ENCODE measurements at regions not wholly inside any gene's neighbourhood (a gene's known extent, or its start where the extent isn't known, plus 50 kb on each side); places are given as distances from the start of the nearest gene placed in this dataset.
A peak's percentile ranks its signal among the peaks of the same experiment; 100 is the strongest.

- H3K4me3 ChIP-seq (ENCODE audit: low read length): no peak overlapping the region
- DNase-seq (ENCODE audit: low read depth): no peak
Observed at GRCh38 chr11:69380451-69380901, 86.5 kb downstream of the MYEOV start.

GRCh38 chr11:69380921-69381581 lies 87.1 kb downstream of the MYEOV start:
- no peak for DNase-seq (ENCODE audit: low read depth)
- H3K4me3 ChIP-seq (ENCODE audit: low read length): no peak overlapping the region
- TF ChIP-seq, protein P1, sequence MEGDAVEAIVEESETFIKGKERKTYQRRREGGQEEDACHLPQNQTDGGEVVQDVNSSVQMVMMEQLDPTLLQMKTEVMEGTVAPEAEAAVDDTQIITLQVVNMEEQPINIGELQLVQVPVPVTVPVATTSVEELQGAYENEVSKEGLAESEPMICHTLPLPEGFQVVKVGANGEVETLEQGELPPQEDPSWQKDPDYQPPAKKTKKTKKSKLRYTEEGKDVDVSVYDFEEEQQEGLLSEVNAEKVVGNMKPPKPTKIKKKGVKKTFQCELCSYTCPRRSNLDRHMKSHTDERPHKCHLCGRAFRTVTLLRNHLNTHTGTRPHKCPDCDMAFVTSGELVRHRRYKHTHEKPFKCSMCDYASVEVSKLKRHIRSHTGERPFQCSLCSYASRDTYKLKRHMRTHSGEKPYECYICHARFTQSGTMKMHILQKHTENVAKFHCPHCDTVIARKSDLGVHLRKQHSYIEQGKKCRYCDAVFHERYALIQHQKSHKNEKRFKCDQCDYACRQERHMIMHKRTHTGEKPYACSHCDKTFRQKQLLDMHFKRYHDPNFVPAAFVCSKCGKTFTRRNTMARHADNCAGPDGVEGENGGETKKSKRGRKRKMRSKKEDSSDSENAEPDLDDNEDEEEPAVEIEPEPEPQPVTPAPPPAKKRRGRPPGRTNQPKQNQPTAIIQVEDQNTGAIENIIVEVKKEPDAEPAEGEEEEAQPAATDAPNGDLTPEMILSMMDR (IDR thresholded peaks at IDR 0.05; ENCODE audit: insufficient read depth, low read depth, low read length, missing control alignments): no peak

More at GRCh38 chr11:69380451-69380901, 86.5 kb downstream of the MYEOV start:
- TF ChIP-seq, protein P1 (IDR thresholded peaks at IDR 0.05; ENCODE audit: insufficient read depth, low read depth, low read length, missing control alignments): no peak

- no peak overlapping the region for H3K4me3 ChIP-seq (ENCODE audit: low read length)
- DNase-seq (ENCODE audit: low read depth): no peak
- TF ChIP-seq, protein P1 (IDR thresholded peaks at IDR 0.05; ENCODE audit: insufficient read depth, low read depth, low read length, missing control alignments): no peak
Observed at GRCh38 chr11:69381681-69382130, 87.8 kb downstream of the MYEOV start.

DNA sequence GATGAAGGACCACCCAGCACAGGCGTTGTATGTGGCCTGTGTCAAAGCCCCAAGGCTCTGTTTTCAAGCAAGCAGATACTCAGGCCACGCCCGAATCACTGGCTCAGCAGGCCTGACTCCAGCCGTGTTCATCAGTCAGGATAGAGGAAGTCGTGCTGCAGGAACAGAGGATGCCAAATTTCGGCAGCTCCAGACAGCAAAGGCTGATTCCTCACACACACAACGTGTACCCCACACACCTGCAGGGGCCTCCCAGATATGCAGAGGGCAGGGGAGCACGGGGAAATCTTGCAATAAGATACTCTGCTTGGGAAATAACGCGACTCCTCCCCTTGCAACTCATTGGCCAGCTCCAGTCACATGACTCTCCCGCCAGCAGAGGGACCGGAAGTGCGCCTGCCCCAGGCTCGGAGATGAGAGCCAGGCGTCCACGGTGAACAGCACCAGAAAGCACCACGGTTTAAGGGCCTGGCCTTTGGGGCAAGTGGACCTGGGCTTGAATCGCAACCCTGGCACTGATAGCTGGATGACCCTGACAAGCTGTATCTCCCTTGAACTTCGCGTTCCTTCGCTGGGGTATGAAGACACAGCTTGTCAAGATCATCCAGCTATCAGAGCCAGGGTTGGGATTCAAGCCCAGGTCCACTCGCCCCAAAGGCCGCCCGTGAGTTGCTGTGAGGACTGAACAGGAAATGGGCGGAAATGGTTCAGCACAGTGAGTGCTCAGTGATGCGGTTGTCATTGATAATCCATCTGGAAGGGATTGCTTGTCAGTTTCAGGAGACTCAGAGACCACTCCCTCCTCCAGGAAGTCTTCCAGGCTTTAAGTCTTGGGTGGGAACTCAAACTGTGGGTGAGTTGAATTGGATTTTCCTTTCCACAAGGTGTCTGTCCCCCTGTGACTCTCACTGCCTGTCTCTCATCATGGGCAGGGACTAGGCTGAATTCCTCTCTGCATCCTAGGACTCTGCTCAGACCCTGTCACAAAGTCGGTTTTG lies 88.5 kb downstream of the MYEOV start:
- peak; percentile 46 for DNase-seq (ENCODE audit: low read depth)
- no peak overlapping the region for H3K4me3 ChIP-seq (ENCODE audit: low read length)
- TF ChIP-seq, protein P1 (IDR thresholded peaks at IDR 0.05; ENCODE audit: insufficient read depth, low read depth, low read length, missing control alignments): no peak

- no peak for DNase-seq (ENCODE audit: low read depth)
- H3K4me3 ChIP-seq (ENCODE audit: low read length): no peak overlapping the region
- TF ChIP-seq, protein P1 (IDR thresholded peaks at IDR 0.05; ENCODE audit: insufficient read depth, low read depth, low read length, missing control alignments): no peak
Observed at GRCh38 chr11:69383372-69384250, 89.7 kb downstream of the MYEOV start.
